Fibroblast of pulmonary artery (primary cell): ENCODE measurements at regions not wholly inside any gene's neighbourhood (a gene's known extent, or its start where the extent isn't known, plus 50 kb on each side); places are given as distances from the start of the nearest gene placed in this dataset.

Experiments used
- DNase-seq: peaks from one replicate; pipeline ENCODE4 v3.0.0-alpha.2; 2010; ENCODE audit warnings: low read depth
- H3K4me3 ChIP-seq: replicated peaks from 2 replicates; pipeline ENCODE4 v1.5.1; 2011; ENCODE audit warnings: low read depth, mild to moderate bottlenecking, control low read depth, low read length, moderate library complexity
- TF ChIP-seq, protein P1 (sequence below): IDR thresholded peaks from 2 replicates; pipeline ENCODE4 v1.5.1; 2011; ENCODE audit warnings: mild to moderate bottlenecking, control low read depth, low read length, inconsistent platforms; ENCODE audit errors: missing control alignments

DNA sequence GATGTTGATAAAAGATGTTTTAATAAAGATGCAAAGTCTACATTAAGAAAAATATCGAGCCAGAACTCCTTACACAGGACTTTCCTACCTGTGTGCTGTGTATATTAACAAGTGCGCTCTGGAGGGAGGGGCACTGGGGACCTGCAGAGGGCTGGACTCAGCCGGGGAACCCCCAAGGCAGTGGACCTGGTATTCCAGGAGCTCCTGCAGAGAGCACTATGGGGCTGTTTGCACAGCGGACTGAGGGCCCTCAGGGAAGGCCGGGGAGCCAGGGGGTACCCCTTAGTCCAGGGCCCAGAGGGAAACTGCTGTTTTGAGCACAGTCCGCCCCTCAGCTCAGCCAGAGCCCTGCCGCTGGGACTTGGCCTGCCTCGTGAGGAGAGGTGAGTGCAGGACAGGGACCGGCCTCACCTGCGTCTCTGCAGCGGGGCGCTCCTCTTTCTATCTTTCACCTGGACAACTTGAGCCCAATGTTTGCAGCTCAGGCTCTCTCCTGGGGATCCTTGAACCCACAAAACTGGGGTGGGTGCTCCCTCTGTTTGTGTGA lies 168.4 kb downstream of the ARL4C start:
- DNase-seq: no peak
- no peak overlapping the region for H3K4me3 ChIP-seq
- TF ChIP-seq, protein P1, sequence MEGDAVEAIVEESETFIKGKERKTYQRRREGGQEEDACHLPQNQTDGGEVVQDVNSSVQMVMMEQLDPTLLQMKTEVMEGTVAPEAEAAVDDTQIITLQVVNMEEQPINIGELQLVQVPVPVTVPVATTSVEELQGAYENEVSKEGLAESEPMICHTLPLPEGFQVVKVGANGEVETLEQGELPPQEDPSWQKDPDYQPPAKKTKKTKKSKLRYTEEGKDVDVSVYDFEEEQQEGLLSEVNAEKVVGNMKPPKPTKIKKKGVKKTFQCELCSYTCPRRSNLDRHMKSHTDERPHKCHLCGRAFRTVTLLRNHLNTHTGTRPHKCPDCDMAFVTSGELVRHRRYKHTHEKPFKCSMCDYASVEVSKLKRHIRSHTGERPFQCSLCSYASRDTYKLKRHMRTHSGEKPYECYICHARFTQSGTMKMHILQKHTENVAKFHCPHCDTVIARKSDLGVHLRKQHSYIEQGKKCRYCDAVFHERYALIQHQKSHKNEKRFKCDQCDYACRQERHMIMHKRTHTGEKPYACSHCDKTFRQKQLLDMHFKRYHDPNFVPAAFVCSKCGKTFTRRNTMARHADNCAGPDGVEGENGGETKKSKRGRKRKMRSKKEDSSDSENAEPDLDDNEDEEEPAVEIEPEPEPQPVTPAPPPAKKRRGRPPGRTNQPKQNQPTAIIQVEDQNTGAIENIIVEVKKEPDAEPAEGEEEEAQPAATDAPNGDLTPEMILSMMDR: no peak

DNA sequence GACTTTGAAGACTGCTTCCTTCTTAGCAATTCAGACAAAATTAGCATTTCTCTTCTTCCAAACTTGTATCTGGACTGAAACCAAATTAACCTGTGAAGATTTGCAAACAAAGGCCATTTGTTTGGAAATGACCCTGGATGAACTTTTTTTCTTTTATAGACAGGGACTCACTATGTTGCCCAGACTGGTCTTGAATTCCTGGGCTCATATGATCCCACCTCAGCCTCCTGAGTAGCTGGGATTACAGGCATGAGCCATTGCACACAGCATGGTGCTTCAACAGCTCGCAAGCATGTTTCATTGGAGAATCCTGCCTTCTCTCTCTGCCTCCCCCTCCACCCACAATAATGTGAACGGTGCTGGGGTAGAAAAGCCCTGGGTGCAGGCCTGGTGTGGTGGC lies 170.2 kb downstream of the ARL4C start:
- DNase-seq: no peak
- TF ChIP-seq, protein P1: no peak
- no peak overlapping the region for H3K4me3 ChIP-seq

DNA sequence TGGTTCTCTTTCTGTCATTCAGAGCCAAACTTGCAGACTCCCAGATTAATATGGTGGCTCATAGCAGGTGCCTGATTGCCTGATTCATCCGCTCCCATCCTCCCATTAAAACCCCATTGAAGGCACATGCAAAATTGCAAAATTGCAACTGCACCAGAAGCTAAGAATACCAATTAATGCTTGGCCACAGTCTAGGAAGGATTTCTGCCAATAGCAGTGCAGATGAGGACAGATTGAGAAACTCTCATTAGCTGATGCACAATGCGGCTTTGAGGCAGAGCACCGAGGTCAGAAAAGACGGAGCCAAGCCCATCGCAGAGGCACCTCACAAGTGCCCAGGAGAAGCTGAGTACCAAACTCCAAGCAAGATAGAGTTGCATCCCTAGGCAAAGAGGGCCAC lies 172.8 kb downstream of the ARL4C start:
- no peak for DNase-seq
- TF ChIP-seq, protein P1: no peak
- H3K4me3 ChIP-seq: no peak overlapping the region

DNA sequence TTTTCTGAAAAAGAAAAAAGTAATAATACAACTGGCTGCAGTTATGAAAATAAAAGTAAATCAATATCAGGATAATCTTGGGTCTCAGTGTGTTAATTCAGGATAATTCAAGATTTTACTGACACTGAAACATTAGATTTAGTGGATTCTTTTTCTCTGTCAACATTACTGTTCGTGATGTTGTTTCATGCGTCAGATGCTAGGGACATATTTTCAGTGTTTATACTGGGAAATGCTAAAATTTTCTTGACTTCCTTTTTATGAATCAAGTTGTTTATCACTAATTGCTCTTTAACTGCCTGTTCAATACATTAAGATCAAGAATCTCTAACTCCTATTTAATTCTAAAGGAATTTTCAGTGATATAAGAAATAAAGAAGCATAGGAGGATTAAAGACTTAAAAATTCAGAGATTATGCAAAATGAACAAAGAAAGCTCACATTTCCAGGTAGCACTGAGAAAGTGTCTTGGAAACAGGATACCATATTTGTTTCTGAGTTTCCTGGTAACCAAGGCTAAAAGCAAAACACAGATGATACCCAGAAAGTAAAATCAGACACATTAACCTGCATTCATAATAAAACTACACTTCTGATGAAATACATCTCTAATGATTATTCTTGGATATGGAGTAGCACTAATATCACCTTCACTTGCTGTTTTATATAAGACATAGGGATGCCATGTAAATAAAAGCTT lies 174.0 kb downstream of the ARL4C start:
- TF ChIP-seq, protein P1: no peak
- no peak overlapping the region for H3K4me3 ChIP-seq
- DNase-seq: no peak

DNA sequence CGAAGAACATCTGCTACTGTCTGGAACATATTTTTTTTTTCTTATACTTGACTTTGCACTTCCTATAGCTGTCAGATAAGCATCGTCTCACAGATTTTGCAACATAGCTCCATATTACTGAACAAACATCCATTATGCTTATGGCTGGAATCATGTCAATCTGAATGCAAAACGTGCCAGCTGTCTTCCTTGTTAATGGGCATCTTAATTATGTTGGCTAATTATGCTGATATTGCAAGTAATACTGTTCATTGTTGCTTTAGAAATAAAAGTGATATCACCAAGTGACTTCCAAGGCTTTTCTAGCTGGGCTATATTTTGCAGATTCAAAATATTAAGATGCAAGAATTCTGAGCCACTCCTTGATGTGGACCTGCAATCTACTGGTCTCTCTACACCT lies 176.8 kb downstream of the ARL4C start:
- TF ChIP-seq, protein P1: no peak
- no peak overlapping the region for H3K4me3 ChIP-seq
- no peak for DNase-seq

DNA sequence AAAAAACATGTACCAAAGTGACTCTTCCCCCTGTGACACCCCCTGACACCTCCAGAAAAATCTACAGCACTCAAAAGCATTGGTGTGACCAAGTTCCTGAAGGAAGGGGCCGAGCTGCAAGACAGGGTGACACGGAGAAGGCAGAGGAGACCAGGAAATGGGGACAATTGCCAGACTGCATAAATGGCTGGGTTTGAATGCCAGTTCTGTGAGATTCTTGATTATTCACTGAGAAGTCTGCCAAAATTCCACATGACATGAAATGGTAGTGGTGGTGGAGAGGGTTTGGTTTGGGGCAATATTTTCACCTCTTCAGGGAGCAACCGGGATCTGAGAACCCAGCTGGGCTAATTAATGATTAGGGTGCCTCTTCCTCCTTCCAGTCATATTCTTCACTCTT lies 178.5 kb downstream of the ARL4C start:
- TF ChIP-seq, protein P1: no peak
- no peak overlapping the region for H3K4me3 ChIP-seq
- DNase-seq: no peak

DNA sequence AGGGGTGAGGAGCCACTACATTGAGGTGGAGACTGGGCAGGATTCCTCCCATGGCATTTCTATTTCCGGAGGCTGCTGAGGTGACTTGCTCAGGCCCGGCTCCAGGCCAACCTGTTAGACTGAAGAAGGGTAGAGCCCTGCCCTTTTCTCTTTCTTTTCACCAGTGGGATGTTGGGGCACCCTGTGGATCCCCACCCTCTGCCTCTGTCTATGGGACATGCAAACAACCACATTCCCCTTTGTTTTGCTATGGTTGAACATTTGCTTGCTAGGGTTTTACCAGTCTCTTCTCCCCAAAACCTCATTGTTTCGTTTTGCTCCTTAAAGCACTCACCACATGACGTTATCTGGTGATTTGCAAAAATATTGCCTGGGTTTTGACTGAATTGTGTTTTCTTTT lies 183.3 kb downstream of the ARL4C start:
- TF ChIP-seq, protein P1: no peak
- no peak overlapping the region for H3K4me3 ChIP-seq
- no peak for DNase-seq
